IMR-90 (cell line): ENCODE measurements at regions not wholly inside any gene's neighbourhood (a gene's known extent, or its start where the extent isn't known, plus 50 kb on each side); places are given as distances from the start of the nearest gene placed in this dataset.

ENCODE experiments used
- ATAC-seq: fragments of 200-7000 bp; cut with Tn5 transposase; 2 replicates; pipeline ENCODE4 v1.9.1; 2020; ENCODE audit warnings: low read depth, mild to moderate bottlenecking, moderate library complexity
- BruUV-seq: library from RNA; stranded (reverse); fragments of 400-500 nt; replicated peaks from 2 replicates; lab custom pipeline; 2021; lab: Mats Ljungman, UMichigan
- CTCF ChIA-PET: fragments of 300-600 bp; formaldehyde crosslinking; extraction: SDS; loops from one replicate; lab custom pipeline; 2021; ENCODE audit warnings: antibody characterized with exemption; lab: Yijun Ruan, JAX
- POLR2A ChIA-PET: fragments of 300-600 bp; sonication (Branson Sonifier 250); formaldehyde crosslinking; loops from one replicate; lab custom pipeline; 2022; ENCODE audit warnings: antibody characterized with exemption; ENCODE audit not compliant: unreplicated experiment; lab: Charles Lee
- DNase-seq: peaks from one replicate; pipeline ENCODE4 v3.0.0; 2013
- H2AFZ ChIP-seq: replicated peaks from 2 replicates; pipeline ENCODE3; 2013; ENCODE audit warnings: low read length, mild to moderate bottlenecking; ENCODE audit not compliant: poor library complexity
- H2AK5ac ChIP-seq: 2 replicates; pipeline ENCODE4 v1.6.1; 2013; ENCODE audit warnings: low read depth, low read length, inconsistent platforms
- H2AK9ac ChIP-seq: replicated peaks from 2 replicates; pipeline ENCODE3; 2013; ENCODE audit warnings: mild to moderate bottlenecking, low read depth, low read length, moderate library complexity; ENCODE audit not compliant: poor library complexity
- H2BK120ac ChIP-seq: 2 replicates; pipeline ENCODE4 v1.6.1; 2013; ENCODE audit warnings: low read depth, low read length, inconsistent platforms
- H2BK15ac ChIP-seq: 3 replicates; pipeline ENCODE4 v1.6.1; 2013; ENCODE audit warnings: low read depth, low read length, inconsistent platforms
- H2BK20ac ChIP-seq: 2 replicates; pipeline ENCODE4 v1.6.1; 2013; ENCODE audit warnings: low read depth, mild to moderate bottlenecking, inconsistent platforms, low read length, moderate library complexity
- H2BK5ac ChIP-seq: 2 replicates; pipeline ENCODE4 v1.6.1; 2013; ENCODE audit warnings: mild to moderate bottlenecking, low read depth, low read length, inconsistent platforms; ENCODE audit not compliant: poor library complexity, severe bottlenecking
- H3K14ac ChIP-seq: replicated peaks from 2 replicates; pipeline ENCODE4 v1.6.1; 2013; ENCODE audit warnings: low read depth, low read length, inconsistent platforms
- H3K18ac ChIP-seq: 2 replicates; pipeline ENCODE4 v1.6.1; 2013; ENCODE audit warnings: low read depth, low read length, control low read depth
- H3K23ac ChIP-seq: 2 replicates; pipeline ENCODE4 v1.6.1; 2013; ENCODE audit warnings: low read depth, low read length, inconsistent platforms
- H3K27ac ChIP-seq: 2 replicates; pipeline ENCODE4 v1.5.1; 2013; ENCODE audit warnings: mild to moderate bottlenecking, control low read depth, low read length; ENCODE audit not compliant: insufficient read depth
- H3K27me3 ChIP-seq: 2 replicates; pipeline ENCODE4 v1.6.1; 2013; ENCODE audit warnings: low read length; ENCODE audit not compliant: control insufficient read depth, insufficient read depth
- H3K36me3 ChIP-seq: 2 replicates; pipeline ENCODE4 v1.6.1; 2013; ENCODE audit warnings: low read length, mixed read lengths; ENCODE audit not compliant: control insufficient read depth, insufficient read depth
- H3K4ac ChIP-seq: 2 replicates; pipeline ENCODE4 v1.6.1; 2013; ENCODE audit warnings: low read depth, low read length, inconsistent platforms
- H3K4me1 ChIP-seq: 2 replicates; pipeline ENCODE4 v1.6.1; 2013; ENCODE audit warnings: low read length, mixed read lengths; ENCODE audit not compliant: control insufficient read depth, insufficient read depth
- H3K4me2 ChIP-seq: 2 replicates; pipeline ENCODE4 v1.6.1; 2013; ENCODE audit warnings: low read depth, mild to moderate bottlenecking, control low read depth, low read length, moderate library complexity
- H3K4me3 ChIP-seq: 2 replicates; pipeline ENCODE4 v1.5.1; 2013; ENCODE audit warnings: low read depth, mild to moderate bottlenecking, control low read depth, low read length, moderate library complexity; ENCODE audit not compliant: insufficient read depth
- H3K56ac ChIP-seq: 2 replicates; pipeline ENCODE4 v1.6.1; 2013; ENCODE audit warnings: low read length, inconsistent platforms; ENCODE audit not compliant: insufficient read depth; ENCODE audit errors: extremely low read depth
- H3K79me1 ChIP-seq, 2 experiments: 2 replicates each; pipeline ENCODE4 v1.6.1; 2013; ENCODE audit warnings: low read length in 2 of 2, inconsistent platforms in 1 of 2, low read depth in 1 of 2
- H3K9ac ChIP-seq: 2 replicates; pipeline ENCODE4 v1.6.1; 2013; ENCODE audit warnings: low read depth, low read length, control low read depth
- H3K9me1 ChIP-seq: 2 replicates; pipeline ENCODE4 v1.6.1; 2013; ENCODE audit warnings: low read length, inconsistent platforms; ENCODE audit not compliant: insufficient read depth
- H3K9me3 ChIP-seq: 2 replicates; pipeline ENCODE4 v1.6.1; 2013; ENCODE audit warnings: low read length; ENCODE audit not compliant: control insufficient read depth, insufficient read depth
- H4K20me1 ChIP-seq: 2 replicates; pipeline ENCODE4 v1.6.1; 2013; ENCODE audit warnings: low read length, inconsistent platforms; ENCODE audit not compliant: insufficient read depth
- H4K5ac ChIP-seq: 2 replicates; pipeline ENCODE4 v1.6.1; 2013; ENCODE audit warnings: mild to moderate bottlenecking, low read depth, low read length, control low read depth
- H4K8ac ChIP-seq, 2 experiments: 2 replicates each; pipeline ENCODE4 v1.6.1; 2013; ENCODE audit warnings: low read depth in 2 of 2, low read length in 2 of 2, control low read depth in 1 of 2, inconsistent platforms in 1 of 2
- H4K91ac ChIP-seq: 2 replicates; pipeline ENCODE4 v1.6.1; 2013; ENCODE audit warnings: low read depth, low read length, inconsistent platforms; ENCODE audit not compliant: insufficient read depth
- BHLHE40 ChIP-seq: fragments of 150-350 bp; IDR thresholded peaks from 2 replicates; pipeline ENCODE4 v1.6.1; 2016; ENCODE audit warnings: mild to moderate bottlenecking, low read depth, low read length
- CHD1 ChIP-seq: IDR thresholded peaks from 2 replicates; pipeline ENCODE4 v1.6.1; 2012; ENCODE audit warnings: low read depth, low read length, improper control_type of control experiment
- CTCF ChIP-seq: conservative IDR thresholded peaks from 2 replicates; pipeline ENCODE4 v1.5.1; 2012; ENCODE audit warnings: mild to moderate bottlenecking, low read depth, low read length, improper control_type of control experiment
- ELK1 ChIP-seq: fragments of 150-350 bp; IDR thresholded peaks from 2 replicates; pipeline ENCODE4 v1.6.1; 2016; ENCODE audit warnings: low read depth, mild to moderate bottlenecking, low read length, moderate library complexity, borderline replicate concordance
- FOS ChIP-seq: fragments of 150-350 bp; IDR thresholded peaks from 2 replicates; pipeline ENCODE4 v1.6.1; 2016; ENCODE audit warnings: low read depth, low read length
- MAFK ChIP-seq: IDR thresholded peaks from 2 replicates; pipeline ENCODE4 v1.6.1; 2012; ENCODE audit warnings: low read depth, low read length, improper control_type of control experiment
- MAZ ChIP-seq: IDR thresholded peaks from 2 replicates; pipeline ENCODE4 v1.6.1; 2012; ENCODE audit warnings: low read depth, mild to moderate bottlenecking, low read length, improper control_type of control experiment, moderate library complexity, borderline replicate concordance
- MXI1 ChIP-seq: IDR thresholded peaks from 2 replicates; pipeline ENCODE4 v1.6.1; 2012; ENCODE audit warnings: low read depth, mild to moderate bottlenecking, low read length, moderate library complexity, borderline replicate concordance
- NFE2L2 ChIP-seq: fragments of 150-350 bp; IDR thresholded peaks from 2 replicates; pipeline ENCODE4 v1.6.1; 2016; ENCODE audit warnings: low read depth, mild to moderate bottlenecking, low read length
- POLR2A ChIP-seq: IDR thresholded peaks from 2 replicates; pipeline ENCODE4 v1.6.1; 2012; ENCODE audit warnings: mild to moderate bottlenecking, low read depth, low read length
- RAD21 ChIP-seq: IDR thresholded peaks from 2 replicates; pipeline ENCODE4 v1.6.1; 2012; ENCODE audit warnings: low read length, improper control_type of control experiment
- RCOR1 ChIP-seq: IDR thresholded peaks from 2 replicates; pipeline ENCODE4 v1.6.1; 2012; ENCODE audit warnings: mild to moderate bottlenecking, low read length, improper control_type of control experiment; ENCODE audit not compliant: insufficient replicate concordance
- RFX5 ChIP-seq: IDR thresholded peaks from 2 replicates; pipeline ENCODE4 v1.8.0; 2012; ENCODE audit warnings: low read depth, mild to moderate bottlenecking, low read length, moderate library complexity
- SMC3 ChIP-seq: fragments of 150-350 bp; IDR thresholded peaks from 2 replicates; pipeline ENCODE4 v1.6.1; 2016; ENCODE audit warnings: low read depth, mild to moderate bottlenecking, antibody characterized with exemption, low read length, moderate library complexity
- USF2 ChIP-seq: fragments of 150-350 bp; IDR thresholded peaks from 2 replicates; pipeline ENCODE4 v1.6.1; 2017; ENCODE audit warnings: mild to moderate bottlenecking, antibody characterized with exemption, low read length, low read depth
- WGBS, 2 experiments: methylation state at CpG; one replicate each; pipeline versions ENCODE4 v1.1.5 to v1.1.7; 2013; ENCODE audit warnings: missing lambda C conversion rate in 2 of 2; ENCODE audit not compliant: insufficient read length in 1 of 2; ENCODE audit errors: extremely low coverage in 2 of 2; 5-methylcytosine and 5-hydroxymethylcytosine counted together
- dilution Hi-C: fragments of 300-500 bp; cut with HindIII; formaldehyde crosslinking; loops from one replicate; pipeline ENCODE4 v1.14.3; 2018; ENCODE audit warnings: low sequenced_read_pairs; ENCODE audit not compliant: unreplicated experiment
- in situ Hi-C: fragments of 300-500 bp; cut with MboI; formaldehyde crosslinking; loops from 3 replicates; pipeline ENCODE4 v1.14.3; 2019; ENCODE audit warnings: low sequenced_read_pairs, inconsistent platforms, mixed read lengths
- intact Hi-C: fragments of 100-400 bp; cut with micrococcal nuclease; formaldehyde crosslinking; loops from 2 replicates; pipeline ENCODE4 v1.10.0; 2022

- H3K27ac ChIP-seq = no peak overlapping the region
- no TSS peak for BruUV-seq
- no peak overlapping the region for H3K18ac ChIP-seq
- no peak overlapping the region for H4K8ac ChIP-seq
- no peak for ATAC-seq
- no peak overlapping the region for H2BK120ac ChIP-seq
- H3K79me1 ChIP-seq = no peaks in the 10 kb centered on the region
- no peaks in the 10 kb centered on the region for H4K20me1 ChIP-seq
- TF ChIP-seq ELK1 (no peak), RFX5 (no peak), CHD1 (no peak), FOS (no peak), MXI1 (no peak), CTCF (no peak), SMC3 (no peak), BHLHE40 (no peak), RAD21 (no peak), RCOR1 (no peak), MAFK (no peak), USF2 (no peak), NFE2L2 (no peak), MAZ (no peak), POLR2A (no peak)
- no peak overlapping the region for H3K4ac ChIP-seq
- H2BK5ac ChIP-seq = no peak overlapping the region
- H3K36me3 ChIP-seq = no peaks in the 10 kb centered on the region
- no peak overlapping the region for H3K4me3 ChIP-seq
- H2AK5ac ChIP-seq = no peak overlapping the region
- 51% methylated on average over 3 of the region's 8 CpGs; no CpG with 5 or more reads in 1 of the 2 experiments for WGBS, 2 experiments
- no peak overlapping the region for H3K23ac ChIP-seq
- no peak overlapping the region for H3K56ac ChIP-seq
- dilution Hi-C loops = no loop called here
- in situ Hi-C loops = no loop called here
- no peaks in the 10 kb centered on the region for H3K4me1 ChIP-seq
- no peak overlapping the region for H2BK20ac ChIP-seq
- H4K5ac ChIP-seq = no peak overlapping the region
- H3K4me2 ChIP-seq = no peak overlapping the region
- intact Hi-C loops = no loop called here
- no peak overlapping the region for H2AFZ ChIP-seq
- H3K9ac ChIP-seq = no peak overlapping the region
- H3K9me3 ChIP-seq = peaks cover 24% of the 10 kb centered on the region
- H3K27me3 ChIP-seq = no peaks in the 10 kb centered on the region
- no peak for DNase-seq
- no peak overlapping the region for H2AK9ac ChIP-seq
- ChIA-PET CTCF (no interaction called here), POLR2A (no interaction called here)
- no peak overlapping the region for H2BK15ac ChIP-seq
- H4K91ac ChIP-seq = no peak overlapping the region
- H3K14ac ChIP-seq = no peak overlapping the region
- no peaks in the 10 kb centered on the region for H3K9me1 ChIP-seq
Measured at GRCh38 chr19:28403690-28404089, 809.3 kb downstream of the UQCRFS1 start.
